ENCODE measurements at regions not wholly inside any gene's neighbourhood (a gene's known extent, or its start where the extent isn't known, plus 50 kb on each side); places are given as distances from the start of the nearest gene placed in this dataset.

GRCh38 chr21:26761174-26761915 is 83.9 kb downstream of the ADAMTS1 start:
- TF ChIP-seq POLR2AphosphoS5 (IDR thresholded peaks at IDR 0.05) (no peak), CTCF (IDR thresholded peaks at IDR 0.05 in 8 of 11, conservative IDR thresholded peaks at IDR 0.05 in 3 of 11) (no peak), POLR2A (IDR thresholded peaks at IDR 0.05) (no peak)

Data from spleen (tissue), 7 donors.